Islet of Langerhans (tissue), 1 donor: ENCODE measurements at regions not wholly inside any gene's neighbourhood (a gene's known extent, or its start where the extent isn't known, plus 50 kb on each side); places are given as distances from the start of the nearest gene placed in this dataset.

Experiments used
- FAIRE-seq: peaks from one replicate; lab custom pipeline; 2011; peaks lifted over from hg19 to GRCh38; lab: Jason Lieb, UNC

GRCh38 chr5:174191850-174192655 lies 146.5 kb downstream of the NSG2 start:
- FAIRE-seq: no peak

- no peak for FAIRE-seq
Measured at GRCh38 chr5:174192901-174193300, 147.4 kb downstream of the NSG2 start.

DNA sequence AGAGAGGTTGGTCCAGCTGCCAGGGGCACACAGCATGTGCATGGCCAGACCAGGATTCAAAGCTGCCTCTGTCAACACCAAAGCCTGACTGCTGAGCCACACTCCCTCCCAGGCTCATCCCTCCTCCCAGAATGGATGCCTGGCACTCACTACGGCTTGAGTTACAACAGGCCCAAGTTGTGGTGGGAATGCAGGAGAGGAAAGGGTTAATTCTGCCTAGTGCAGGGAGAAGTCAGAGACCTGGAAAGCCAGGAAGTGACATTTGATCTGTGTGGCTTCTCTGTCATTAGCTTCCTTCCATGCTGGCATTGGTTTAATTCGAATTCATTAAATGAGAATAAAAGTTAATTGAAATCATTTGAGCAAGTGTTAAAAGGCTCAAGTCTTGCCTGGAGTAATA lies 150.0 kb downstream of the NSG2 start:
- FAIRE-seq: no peak

- FAIRE-seq: no peak
Measured at GRCh38 chr5:174197929-174198328, 152.4 kb downstream of the NSG2 start.

DNA sequence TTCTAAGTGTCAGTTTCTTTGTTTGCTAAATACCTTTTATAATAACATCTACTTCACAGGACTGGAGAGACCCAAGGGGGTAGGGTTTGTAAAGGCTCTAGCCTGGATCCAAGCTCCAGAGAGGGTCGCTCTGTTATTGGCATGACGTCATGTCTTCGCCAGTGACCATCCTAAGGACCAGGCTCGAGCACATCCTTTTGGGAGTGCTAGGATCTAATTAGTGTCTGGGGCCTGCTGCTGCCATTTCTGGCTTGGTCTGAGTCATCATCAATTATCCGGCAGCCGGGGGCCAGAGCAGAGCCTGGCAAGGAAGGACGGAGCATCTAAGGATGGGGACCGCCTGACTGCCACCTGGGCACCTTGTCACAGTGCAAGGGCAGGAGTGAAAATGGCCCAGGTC lies 153.0 kb downstream of the NSG2 start:
- no peak for FAIRE-seq

GRCh38 chr5:174202996-174203395 lies 157.5 kb downstream of the NSG2 start:
- FAIRE-seq: no peak

GRCh38 chr5:174204535-174205313 lies 159.2 kb downstream of the NSG2 start:
- no peak for FAIRE-seq

DNA sequence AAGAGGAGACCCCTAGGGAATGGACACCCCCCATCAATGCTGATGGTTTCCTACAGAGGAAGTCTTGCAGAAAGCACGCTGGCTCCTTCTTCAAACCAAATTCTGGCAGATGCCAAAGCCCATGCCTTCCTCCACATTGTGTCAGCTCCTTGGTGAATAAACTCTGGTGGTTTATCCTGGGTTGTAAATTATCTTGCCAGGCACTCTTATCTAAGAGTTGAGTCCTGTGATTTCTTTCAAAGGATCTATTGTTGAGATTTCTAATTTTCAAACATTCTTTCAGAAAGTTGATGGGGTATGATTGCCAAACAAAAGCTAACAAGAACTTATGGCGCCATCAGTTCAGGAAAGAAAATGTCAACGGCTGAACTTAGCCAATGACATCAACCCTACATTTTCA lies 160.4 kb downstream of the NSG2 start:
- no peak for FAIRE-seq

DNA sequence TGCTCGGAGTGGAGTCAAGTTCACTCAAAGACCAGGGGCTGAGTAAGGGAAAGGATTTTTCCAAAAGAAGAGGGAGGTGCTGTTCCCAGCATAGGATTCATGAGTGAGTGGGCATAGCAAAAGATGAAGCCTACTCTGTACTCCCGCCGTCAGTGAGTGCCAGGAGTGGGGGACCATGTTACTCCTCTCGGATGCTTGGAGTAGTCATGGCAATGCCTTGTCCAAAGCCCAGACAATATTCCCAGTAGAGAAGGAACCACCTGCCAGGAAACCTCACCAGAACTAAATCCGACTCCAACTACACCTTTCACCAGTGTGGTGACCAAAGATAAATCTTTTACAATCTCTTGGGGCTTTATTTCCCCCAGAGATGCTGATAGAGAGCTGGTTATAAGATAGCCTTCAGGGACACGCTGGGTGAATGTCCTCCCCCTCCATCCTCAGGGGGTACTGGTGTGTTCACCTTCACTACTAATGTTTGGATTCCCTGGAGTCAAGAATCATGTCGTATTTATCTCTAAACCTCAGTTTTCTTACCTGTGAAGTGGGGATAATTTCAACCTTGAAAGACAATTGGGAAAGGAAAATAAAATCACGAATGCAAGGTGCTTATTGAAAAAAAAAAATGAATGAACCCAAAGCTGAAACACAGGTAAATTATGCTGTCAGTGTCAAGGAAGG lies 165.2 kb downstream of the NSG2 start:
- no peak for FAIRE-seq

DNA sequence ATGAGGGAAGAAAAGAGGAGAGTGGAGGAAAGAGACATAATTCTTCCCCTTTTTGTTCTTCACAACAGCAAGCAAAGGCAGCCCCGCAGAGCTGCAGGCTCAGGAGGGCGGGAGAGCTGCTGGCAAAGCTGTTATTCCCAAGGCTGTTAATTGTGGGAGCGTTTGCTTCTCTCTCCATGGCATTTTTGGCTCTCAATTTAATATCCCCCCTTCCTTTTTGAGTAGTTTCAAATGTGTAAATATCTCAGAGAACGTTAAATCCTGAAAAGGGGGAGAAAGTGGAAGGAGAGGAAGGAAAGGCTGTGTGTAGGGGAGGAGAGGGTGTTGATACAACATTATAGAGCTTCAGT lies 165.7 kb downstream of the NSG2 start:
- no peak for FAIRE-seq

- FAIRE-seq: no peak
Measured at GRCh38 chr5:174217527-174217926, 172.0 kb downstream of the NSG2 start.

- FAIRE-seq: no peak
Measured at GRCh38 chr5:174218162-174218561, 172.7 kb downstream of the NSG2 start.

DNA sequence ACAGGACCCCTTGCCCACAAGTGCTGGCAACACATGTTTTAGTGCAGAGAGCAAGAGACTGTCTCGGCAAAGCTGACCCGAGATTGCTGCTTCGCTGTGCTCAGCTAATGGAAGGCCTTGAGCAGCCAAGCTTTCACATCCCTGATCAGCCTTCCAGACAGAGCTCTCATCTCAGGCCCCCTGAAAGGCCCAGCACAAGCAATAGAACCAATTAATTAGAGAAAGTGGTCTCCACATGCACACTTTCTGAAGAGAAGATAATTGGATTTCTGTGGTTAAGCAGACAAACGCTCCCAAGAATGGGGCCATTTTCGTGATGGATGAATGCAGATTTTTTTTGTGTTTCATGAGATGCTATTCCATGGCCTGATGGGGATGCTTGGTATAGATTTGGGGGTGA lies 174.9 kb downstream of the NSG2 start:
- FAIRE-seq: no peak

- no peak for FAIRE-seq
Measured at GRCh38 chr5:174221436-174221835, 175.9 kb downstream of the NSG2 start.

GRCh38 chr5:174221946-174222345 lies 176.4 kb downstream of the NSG2 start:
- FAIRE-seq: no peak

- no peak for FAIRE-seq
Measured at GRCh38 chr5:174222891-174223290, 177.4 kb downstream of the NSG2 start.

- no peak for FAIRE-seq
Measured at GRCh38 chr5:174223355-174223754, 177.8 kb downstream of the NSG2 start.

GRCh38 chr5:174229068-174229467 lies 183.6 kb downstream of the NSG2 start:
- no peak for FAIRE-seq

GRCh38 chr5:174229514-174230370 lies 184.2 kb downstream of the NSG2 start:
- no peak for FAIRE-seq

DNA sequence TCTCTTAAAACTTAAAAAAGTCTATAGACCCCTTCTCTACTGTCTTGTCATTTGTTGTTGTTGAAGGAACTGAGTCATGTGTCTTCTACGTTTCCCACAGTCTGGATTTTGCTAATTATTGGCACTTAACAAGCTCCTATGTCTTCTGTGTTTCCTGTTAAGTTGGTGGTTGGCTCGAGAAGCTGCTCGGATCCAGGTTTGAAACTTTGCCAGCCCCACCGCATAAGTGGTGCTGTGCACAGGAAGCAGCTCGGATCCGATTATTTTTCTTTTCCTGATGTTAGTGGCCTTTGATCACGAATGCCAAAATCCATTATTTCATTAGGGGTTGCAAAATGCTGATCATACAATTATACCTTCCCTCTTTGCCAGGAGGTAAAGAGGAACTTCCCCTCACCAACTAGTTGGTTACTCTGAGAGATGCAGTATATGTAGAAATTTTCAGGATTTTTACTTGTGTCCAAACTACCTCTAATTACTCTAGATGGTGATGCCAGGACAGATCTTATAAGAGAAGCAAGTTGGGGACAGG lies 186.5 kb downstream of the NSG2 start:
- FAIRE-seq: no peak

DNA sequence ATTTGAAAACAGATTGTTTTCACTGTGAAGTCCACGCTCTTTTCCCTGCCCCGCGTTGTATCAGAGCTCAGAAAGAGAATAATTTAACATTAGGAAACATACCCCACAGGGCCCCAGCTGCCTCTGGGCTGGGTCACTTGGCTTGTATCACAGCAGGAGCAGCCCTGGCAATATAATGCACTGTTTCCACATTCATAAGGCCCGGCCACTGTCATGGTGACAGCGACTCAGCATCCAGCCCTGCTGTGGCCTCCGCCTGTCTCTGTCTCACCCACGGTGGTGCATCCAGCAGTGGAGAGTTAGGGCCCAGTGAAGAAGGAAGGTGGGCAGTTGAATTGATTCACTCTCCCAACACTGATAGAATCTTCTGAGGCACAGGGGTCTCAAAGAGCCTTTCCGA lies 188.9 kb downstream of the NSG2 start:
- FAIRE-seq: no peak
